ENCODE measurements at regions not wholly inside any gene's neighbourhood (a gene's known extent, or its start where the extent isn't known, plus 50 kb on each side); places are given as distances from the start of the nearest gene placed in this dataset.

DNA sequence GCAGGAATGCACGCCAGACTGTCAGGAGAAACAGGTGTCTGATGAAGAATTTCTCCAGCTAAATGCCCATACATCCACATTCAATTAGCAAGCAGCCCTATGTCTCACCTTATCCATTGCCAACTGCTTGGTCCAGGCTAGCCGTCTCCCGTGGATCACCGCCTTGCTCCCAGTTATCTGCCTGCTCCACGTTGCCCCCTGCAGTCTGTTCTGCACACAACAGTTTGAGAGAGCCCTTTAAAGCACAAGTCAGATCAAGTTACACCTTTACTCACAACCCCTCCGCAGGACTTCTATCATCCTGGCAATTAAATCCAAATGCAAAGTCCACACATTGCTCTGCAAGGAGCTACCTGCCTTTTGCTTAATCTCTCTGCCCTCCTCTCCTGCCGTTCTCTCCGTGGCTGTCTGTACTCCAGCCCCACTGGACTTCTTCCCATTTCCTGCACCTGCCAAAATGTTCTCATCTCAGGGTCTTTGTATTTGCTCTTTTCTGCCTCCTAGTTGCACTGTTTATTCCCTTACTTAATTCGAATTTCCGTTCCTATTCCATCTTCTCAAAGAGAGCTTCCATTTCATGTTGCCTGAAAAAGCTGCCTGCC lies 185.3 kb upstream of the LARGE1 start:
- peak; percentile 15 for DNase-seq (ENCODE audit: low spot score)
- intact Hi-C loops (cut with micrococcal nuclease; ENCODE audit: unreplicated experiment): no loop called here
- Histone ChIP-seq H3K4me1 (ENCODE audit: insufficient read depth, low read length, poor library complexity, severe bottlenecking) (no peaks in the 10 kb centered on the region), H3K9me3 (ENCODE audit: low read depth, low read length, poor library complexity, severe bottlenecking) (peaks cover 13% of the 10 kb centered on the region), H3K27ac (ENCODE audit: low read depth, low read length, poor library complexity, severe bottlenecking) (no peak overlapping the region), H3K27me3 (replicated peaks; ENCODE audit: insufficient read depth, low read depth, low read length, poor library complexity) (no peaks in the 10 kb centered on the region), H3K36me3 (ENCODE audit: insufficient read depth, low read length, poor library complexity, severe bottlenecking) (no peaks in the 10 kb centered on the region), H3K4me3 (ENCODE audit: low read depth, low read length, poor library complexity, severe bottlenecking) (no peak overlapping the region)
- no TSS peak for BruUV-seq (replicated peaks)
- ChIA-PET CTCF (no interaction called here), POLR2A (ENCODE audit: low non-redundant PET) (no interaction called here)
- TF ChIP-seq EZH2 (IDR thresholded peaks at IDR 0.05; ENCODE audit: borderline replicate concordance, low read depth, low read length, poor library complexity, severe bottlenecking): no peak
- TF ChIP-seq, protein P1, sequence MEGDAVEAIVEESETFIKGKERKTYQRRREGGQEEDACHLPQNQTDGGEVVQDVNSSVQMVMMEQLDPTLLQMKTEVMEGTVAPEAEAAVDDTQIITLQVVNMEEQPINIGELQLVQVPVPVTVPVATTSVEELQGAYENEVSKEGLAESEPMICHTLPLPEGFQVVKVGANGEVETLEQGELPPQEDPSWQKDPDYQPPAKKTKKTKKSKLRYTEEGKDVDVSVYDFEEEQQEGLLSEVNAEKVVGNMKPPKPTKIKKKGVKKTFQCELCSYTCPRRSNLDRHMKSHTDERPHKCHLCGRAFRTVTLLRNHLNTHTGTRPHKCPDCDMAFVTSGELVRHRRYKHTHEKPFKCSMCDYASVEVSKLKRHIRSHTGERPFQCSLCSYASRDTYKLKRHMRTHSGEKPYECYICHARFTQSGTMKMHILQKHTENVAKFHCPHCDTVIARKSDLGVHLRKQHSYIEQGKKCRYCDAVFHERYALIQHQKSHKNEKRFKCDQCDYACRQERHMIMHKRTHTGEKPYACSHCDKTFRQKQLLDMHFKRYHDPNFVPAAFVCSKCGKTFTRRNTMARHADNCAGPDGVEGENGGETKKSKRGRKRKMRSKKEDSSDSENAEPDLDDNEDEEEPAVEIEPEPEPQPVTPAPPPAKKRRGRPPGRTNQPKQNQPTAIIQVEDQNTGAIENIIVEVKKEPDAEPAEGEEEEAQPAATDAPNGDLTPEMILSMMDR (conservative IDR thresholded peaks at IDR 0.05; ENCODE audit: low read depth, low read length): peak; percentile 47

DNA sequence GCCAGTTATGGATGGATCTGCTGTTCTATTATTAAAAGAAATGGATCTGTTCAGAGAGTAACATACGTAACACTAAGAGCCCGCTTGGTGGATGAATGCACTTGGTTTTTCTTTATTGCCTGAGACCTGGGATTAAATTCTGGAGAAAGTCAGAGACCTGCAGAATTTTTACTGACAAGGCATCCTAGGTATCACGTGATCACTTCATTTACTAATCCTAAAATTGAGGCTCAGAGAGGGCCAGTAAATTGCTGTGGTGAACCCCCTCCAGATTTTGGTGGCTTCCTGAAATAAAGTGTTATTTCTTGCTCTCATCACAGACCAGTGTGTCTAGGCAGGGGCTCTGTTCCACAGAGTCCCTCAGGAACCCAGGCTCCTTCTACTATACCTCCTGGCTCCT lies 187.9 kb upstream of the LARGE1 start:
- ChIA-PET CTCF (no interaction called here), POLR2A (ENCODE audit: low non-redundant PET) (no interaction called here)
- no peak overlapping the region for H3K4me3 ChIP-seq (ENCODE audit: low read depth, low read length, poor library complexity, severe bottlenecking)

DNA sequence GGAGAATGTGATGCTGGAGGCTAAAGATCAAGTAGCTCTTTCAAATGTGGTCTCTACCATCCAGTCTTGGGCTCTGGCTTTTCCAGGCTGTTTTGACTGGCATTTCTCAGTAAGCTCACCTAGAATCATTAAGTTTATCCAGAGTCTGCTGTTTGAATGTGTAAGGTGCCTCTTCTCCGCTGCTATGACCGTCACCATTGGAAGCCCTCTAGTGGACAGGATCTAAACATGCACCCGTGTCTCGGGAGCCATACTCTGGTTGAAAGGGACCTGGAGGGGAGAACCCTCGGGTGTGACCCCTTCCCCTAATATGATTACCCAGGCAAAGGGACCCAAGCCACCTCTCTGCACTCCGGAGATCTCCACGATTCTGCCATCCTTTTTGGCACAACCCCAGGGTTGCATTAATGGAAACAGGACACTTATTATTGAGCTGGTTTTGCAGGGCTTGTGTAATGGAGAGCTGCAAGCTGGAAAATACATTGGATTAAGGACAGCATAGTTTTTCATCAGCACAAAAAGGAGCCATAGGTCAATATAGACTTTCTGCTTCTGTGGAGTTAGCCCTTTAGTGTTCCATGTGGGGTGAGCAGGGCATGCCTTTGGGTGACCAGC lies 191.0 kb upstream of the LARGE1 start:
- CTCF ChIA-PET: no interaction called here
- peak; percentile 2 for DNase-seq (ENCODE audit: low spot score)

More for the DNA sequence above, 187.9 kb upstream of the LARGE1 start:
- no peak overlapping the region for H3K27ac ChIP-seq (ENCODE audit: low read depth, low read length, poor library complexity, severe bottlenecking)
- H3K9me3 ChIP-seq (ENCODE audit: low read depth, low read length, poor library complexity, severe bottlenecking): peaks cover 5% of the 10 kb centered on the region
- BruUV-seq (replicated peaks): no TSS peak
- H3K36me3 ChIP-seq (ENCODE audit: insufficient read depth, low read length, poor library complexity, severe bottlenecking): no peaks in the 10 kb centered on the region
- intact Hi-C loops (cut with micrococcal nuclease; ENCODE audit: unreplicated experiment): no loop called here
- no peak for DNase-seq (ENCODE audit: low spot score)
- no peaks in the 10 kb centered on the region for H3K27me3 ChIP-seq (replicated peaks; ENCODE audit: insufficient read depth, low read depth, low read length, poor library complexity)
- TF ChIP-seq EZH2 (IDR thresholded peaks at IDR 0.05; ENCODE audit: borderline replicate concordance, low read depth, low read length, poor library complexity, severe bottlenecking): no peak
- TF ChIP-seq, protein P1 (conservative IDR thresholded peaks at IDR 0.05; ENCODE audit: low read depth, low read length): no peak
- H3K4me1 ChIP-seq (ENCODE audit: insufficient read depth, low read length, poor library complexity, severe bottlenecking): no peaks in the 10 kb centered on the region

More for the DNA sequence above, 191.0 kb upstream of the LARGE1 start:
- TF ChIP-seq EZH2 (IDR thresholded peaks at IDR 0.05; ENCODE audit: borderline replicate concordance, low read depth, low read length, poor library complexity, severe bottlenecking): no peak
- TF ChIP-seq, protein P1 (conservative IDR thresholded peaks at IDR 0.05; ENCODE audit: low read depth, low read length): peak; percentile 50
- no peak overlapping the region for H3K27ac ChIP-seq (ENCODE audit: low read depth, low read length, poor library complexity, severe bottlenecking)
- H3K36me3 ChIP-seq (ENCODE audit: insufficient read depth, low read length, poor library complexity, severe bottlenecking): no peaks in the 10 kb centered on the region
- POLR2A ChIA-PET (ENCODE audit: low non-redundant PET): no interaction called here
- no peaks in the 10 kb centered on the region for H3K4me1 ChIP-seq (ENCODE audit: insufficient read depth, low read length, poor library complexity, severe bottlenecking)
- BruUV-seq (replicated peaks): no TSS peak
- H3K4me3 ChIP-seq (ENCODE audit: low read depth, low read length, poor library complexity, severe bottlenecking): no peak overlapping the region
- intact Hi-C loops (cut with micrococcal nuclease; ENCODE audit: unreplicated experiment): no loop called here
- H3K9me3 ChIP-seq (ENCODE audit: low read depth, low read length, poor library complexity, severe bottlenecking): peaks cover 12% of the 10 kb centered on the region
- no peaks in the 10 kb centered on the region for H3K27me3 ChIP-seq (replicated peaks; ENCODE audit: insufficient read depth, low read depth, low read length, poor library complexity)

All from A673 (cell line).